GM18867 (cell line): ENCODE measurements at regions not wholly inside any gene's neighbourhood (a gene's known extent, or its start where the extent isn't known, plus 50 kb on each side); places are given as distances from the start of the nearest gene placed in this dataset.
A peak's percentile ranks its signal among the peaks of the same experiment; 100 is the strongest.

Experiments used
- ATAC-seq: cut with Tn5 transposase; IDR thresholded peaks from one replicate; pipeline ENCODE4 v1.9.1; 2021; ENCODE audit warnings: mild to moderate bottlenecking, moderate library complexity; ENCODE audit not compliant: unreplicated experiment

- no peak for ATAC-seq
Observed at GRCh38 chr7:24178811-24179570, 105.0 kb upstream of the NPY start.

GRCh38 chr7:24191362-24191761, 92.6 kb upstream of the NPY start:
- ATAC-seq: no peak

- no peak for ATAC-seq
Observed at GRCh38 chr7:24192053-24192452, 91.9 kb upstream of the NPY start.

GRCh38 chr7:24192691-24193090, 91.3 kb upstream of the NPY start:
- ATAC-seq: no peak

- ATAC-seq: no peak
Observed at GRCh38 chr7:24197852-24198251, 86.1 kb upstream of the NPY start.

GRCh38 chr7:24199978-24200377, 84.0 kb upstream of the NPY start:
- ATAC-seq: no peak

GRCh38 chr7:24200407-24200966, 83.5 kb upstream of the NPY start:
- ATAC-seq: no peak

- no peak for ATAC-seq
Observed at GRCh38 chr7:24201226-24201625, 82.8 kb upstream of the NPY start.

GRCh38 chr7:24212073-24212472, 71.9 kb upstream of the NPY start:
- ATAC-seq: no peak

- ATAC-seq: no peak
Observed at GRCh38 chr7:24213311-24213710, 70.7 kb upstream of the NPY start.

GRCh38 chr7:24214670-24215069, 69.3 kb upstream of the NPY start:
- no peak for ATAC-seq

GRCh38 chr7:24216576-24217125, 67.3 kb upstream of the NPY start:
- ATAC-seq: no peak

GRCh38 chr7:24221500-24221899, 62.5 kb upstream of the NPY start:
- ATAC-seq: no peak

- no peak for ATAC-seq
Observed at GRCh38 chr7:24227068-24227467, 56.9 kb upstream of the NPY start.

GRCh38 chr7:24227603-24228359, 56.2 kb upstream of the NPY start:
- ATAC-seq: peak; percentile 87

- ATAC-seq: no peak
Observed at GRCh38 chr7:24229481-24230226, 54.3 kb upstream of the NPY start.

GRCh38 chr7:24231493-24231892, 52.5 kb upstream of the NPY start:
- ATAC-seq: no peak

- no peak for ATAC-seq
Observed at GRCh38 chr7:24233386-24233785, 50.6 kb upstream of the NPY start.
